H9 (cell line): ENCODE measurements at regions not wholly inside any gene's neighbourhood (a gene's known extent, or its start where the extent isn't known, plus 50 kb on each side); places are given as distances from the start of the nearest gene placed in this dataset.
A peak's percentile ranks its signal among the peaks of the same experiment; 100 is the strongest.

Experiments used
- DNase-seq: peaks from one replicate; pipeline ENCODE4 v3.0.0-alpha.2; 2017
- H2AFZ ChIP-seq: one replicate; pipeline ENCODE4 v1.6.1; 2013; ENCODE audit warnings: mild to moderate bottlenecking, low read length, control low read depth, moderate library complexity
- H2AK5ac ChIP-seq: 2 replicates; pipeline ENCODE4 v1.6.1; 2013; ENCODE audit warnings: low read length, control low read depth, mixed read lengths; ENCODE audit not compliant: insufficient read length
- H2BK120ac ChIP-seq: one replicate; pipeline ENCODE4 v1.6.1; 2013; ENCODE audit warnings: low read depth, mild to moderate bottlenecking, low read length, control low read depth, inconsistent platforms; ENCODE audit not compliant: poor library complexity, severe bottlenecking
- H2BK12ac ChIP-seq: 2 replicates; pipeline ENCODE4 v1.6.1; 2013; ENCODE audit warnings: low read length, control low read depth, mixed read lengths, low read depth; ENCODE audit not compliant: insufficient read length
- H2BK15ac ChIP-seq: 2 replicates; pipeline ENCODE4 v1.6.1; 2013; ENCODE audit warnings: low read depth, low read length, control low read depth
- H2BK20ac ChIP-seq: one replicate; pipeline ENCODE4 v1.6.1; 2013; ENCODE audit warnings: low read depth, mild to moderate bottlenecking, low read length, control low read depth, inconsistent platforms; ENCODE audit not compliant: poor library complexity, severe bottlenecking
- H2BK5ac ChIP-seq: 2 replicates; pipeline ENCODE4 v1.6.1; 2013; ENCODE audit warnings: low read length, control low read depth, mixed read lengths; ENCODE audit not compliant: insufficient read length
- H3K14ac ChIP-seq: 2 replicates; pipeline ENCODE4 v1.6.1; 2013; ENCODE audit warnings: low read length, control low read depth; ENCODE audit not compliant: insufficient read depth
- H3K18ac ChIP-seq: 2 replicates; pipeline ENCODE4 v1.6.1; 2013; ENCODE audit warnings: low read depth, mild to moderate bottlenecking, mixed read lengths, low read length, control low read depth; ENCODE audit not compliant: insufficient read length
- H3K23ac ChIP-seq: 2 replicates; pipeline ENCODE4 v1.6.1; 2013; ENCODE audit warnings: low read length, control low read depth, mixed read lengths, low read depth; ENCODE audit not compliant: insufficient read length
- H3K23me2 ChIP-seq: 2 replicates; pipeline ENCODE4 v1.6.1; 2013; ENCODE audit warnings: low read depth, mild to moderate bottlenecking, mixed read lengths, low read length, control low read depth; ENCODE audit not compliant: insufficient read length, poor library complexity, severe bottlenecking
- H3K27ac ChIP-seq: 2 replicates; pipeline ENCODE4 v1.5.1; 2013; ENCODE audit warnings: low read length, control low read depth, mixed read lengths, low read depth; ENCODE audit not compliant: insufficient read length
- H3K27me3 ChIP-seq: 2 replicates; pipeline ENCODE4 v1.6.1; 2013; ENCODE audit warnings: low read length, control low read depth, inconsistent platforms; ENCODE audit not compliant: insufficient read depth
- H3K4ac ChIP-seq: 2 replicates; pipeline ENCODE4 v1.6.1; 2013; ENCODE audit warnings: low read depth, mild to moderate bottlenecking, control low read depth, inconsistent platforms, low read length, moderate library complexity
- H3K4me1 ChIP-seq: 2 replicates; pipeline ENCODE4 v1.6.1; 2013; ENCODE audit warnings: low read length, control low read depth, inconsistent platforms; ENCODE audit not compliant: insufficient read depth
- H3K4me2 ChIP-seq: 2 replicates; pipeline ENCODE4 v1.6.1; 2013; ENCODE audit warnings: low read length, control low read depth, mixed read lengths; ENCODE audit not compliant: insufficient read length, insufficient read depth
- H3K56ac ChIP-seq: 2 replicates; pipeline ENCODE4 v1.6.1; 2013; ENCODE audit warnings: low read depth, mild to moderate bottlenecking, mixed read lengths, low read length, control low read depth; ENCODE audit not compliant: insufficient read length
- H3K79me1 ChIP-seq: 2 replicates; pipeline ENCODE4 v1.6.1; 2013; ENCODE audit warnings: low read depth, mild to moderate bottlenecking, moderate library complexity, low read length, control low read depth, inconsistent platforms; ENCODE audit not compliant: insufficient read depth, poor library complexity, severe bottlenecking
- H3K79me2 ChIP-seq: 2 replicates; pipeline ENCODE4 v1.6.1; 2013; ENCODE audit warnings: low read length, control low read depth, inconsistent platforms; ENCODE audit not compliant: insufficient read depth
- H3K9ac ChIP-seq: 2 replicates; pipeline ENCODE4 v1.6.1; 2013; ENCODE audit warnings: low read length, control low read depth, mixed read lengths; ENCODE audit not compliant: insufficient read length; ENCODE audit errors: extremely low read depth
- H3K9me3 ChIP-seq: one replicate; pipeline ENCODE4 v1.6.1; 2013; ENCODE audit warnings: low read depth, low read length, inconsistent platforms; ENCODE audit not compliant: control insufficient read depth
- H3T11ph ChIP-seq: one replicate; pipeline ENCODE4 v1.6.1; 2013; ENCODE audit warnings: mild to moderate bottlenecking, low read length, control low read depth, inconsistent platforms
- H4K20me1 ChIP-seq: one replicate; pipeline ENCODE4 v1.6.1; 2013; ENCODE audit not compliant: control insufficient read depth, insufficient read length, insufficient read depth
- H4K5ac ChIP-seq: 2 replicates; pipeline ENCODE4 v1.6.1; 2013; ENCODE audit warnings: low read depth, mild to moderate bottlenecking, mixed read lengths, low read length, control low read depth; ENCODE audit not compliant: insufficient read length
- H4K8ac ChIP-seq: replicated peaks from 2 replicates; pipeline ENCODE4 v1.6.1; 2013; ENCODE audit warnings: low read length, control low read depth, mixed read lengths, low read depth; ENCODE audit not compliant: insufficient read length
- H4K91ac ChIP-seq: 2 replicates; pipeline ENCODE4 v1.6.1; 2013; ENCODE audit warnings: low read depth, mild to moderate bottlenecking, moderate library complexity, mixed read lengths, low read length, control low read depth; ENCODE audit not compliant: insufficient read length
- H3K27ac Mint-ChIP-seq, 3 experiments: 2 replicates in 2 of 3; 3 replicates in 1 of 3; pipeline ENCODE4 v1.8.0; 2020 to 2021; ENCODE audit warnings: mixed read lengths in 3 of 3, mild to moderate bottlenecking in 1 of 3, moderate library complexity in 1 of 3
- H3K27me3 Mint-ChIP-seq: 2 replicates; pipeline ENCODE4 v1.8.0; 2021; ENCODE audit warnings: low read depth, mild to moderate bottlenecking, moderate library complexity, mixed read lengths
- H3K36me3 Mint-ChIP-seq, 3 experiments: 2 replicates in 2 of 3; 3 replicates in 1 of 3; pipeline ENCODE4 v1.8.0; 2020 to 2021; ENCODE audit warnings: low read depth in 3 of 3, mixed read lengths in 3 of 3; ENCODE audit not compliant: insufficient read depth in 1 of 3
- H3K4me1 Mint-ChIP-seq, 2 experiments: 2 replicates each; pipeline ENCODE4 v1.8.0; 2020; ENCODE audit warnings: mixed read lengths in 2 of 2
- H3K4me3 Mint-ChIP-seq, 2 experiments: 2 replicates in 1 of 2; 3 replicates in 1 of 2; pipeline ENCODE4 v1.8.0; 2020 to 2021; ENCODE audit warnings: mild to moderate bottlenecking in 2 of 2, mixed read lengths in 2 of 2, moderate library complexity in 1 of 2
- H3K9me3 Mint-ChIP-seq, 2 experiments: 2 replicates in 1 of 2; 3 replicates in 1 of 2; pipeline ENCODE4 v1.8.0; 2020; ENCODE audit warnings: mild to moderate bottlenecking in 2 of 2, mixed read lengths in 2 of 2, moderate library complexity in 1 of 2
- CTCF ChIP-seq: fragments of 200-600 bp; sonication (generic); conservative IDR thresholded peaks from 3 replicates; pipeline ENCODE4 v1.8.0; 2021; ENCODE audit warnings: antibody characterized with exemption, mild to moderate bottlenecking
- WGBS: extraction: QIAGEN DNeasy Blood & Tissue Kit; methylation state at CpG from one replicate; pipeline ENCODE4 v1.1.7; 2013; ENCODE audit warnings: missing lambda C conversion rate, low lambda C conversion rate, mixed read lengths; ENCODE audit not compliant: insufficient read length; ENCODE audit errors: extremely low coverage; 5-methylcytosine and 5-hydroxymethylcytosine counted together

- no peak overlapping the region; a peak in 1 of 7 replicates for H3K27ac Mint-ChIP-seq
- no peaks in the 10 kb centered on the region for H3K27me3 ChIP-seq
- no peak overlapping the region for H3K4me2 ChIP-seq
- H3K9ac ChIP-seq, result no peak overlapping the region
- H2AK5ac ChIP-seq, result no peak overlapping the region
- no peaks in the 10 kb centered on the region for H3K9me3 ChIP-seq
- H3K18ac ChIP-seq, result no peak overlapping the region
- TF ChIP-seq CTCF, result 0 out of 3 replicates have a peak, but pooled peaks have one; percentile 21
- H3K36me3 Mint-ChIP-seq, result no peaks in the 10 kb centered on the region
- no peak overlapping the region for H2AFZ ChIP-seq
- no peak overlapping the region for H3K23ac ChIP-seq
- peaks cover 8% of the 10 kb centered on the region for H3K27me3 Mint-ChIP-seq
- H2BK12ac ChIP-seq, result no peak overlapping the region
- no peaks in the 10 kb centered on the region for H4K20me1 ChIP-seq
- no peaks in the 10 kb centered on the region for H3K4me1 ChIP-seq
- WGBS, result no CpG with 5 or more reads among the region's 3 CpGs
- no peaks in the 10 kb centered on the region for H3K79me1 ChIP-seq
- H3K23me2 ChIP-seq, result no peaks in the 10 kb centered on the region
- no peak for DNase-seq
- no peak overlapping the region for H3K4me3 Mint-ChIP-seq
- no peak overlapping the region for H2BK15ac ChIP-seq
- H3K4ac ChIP-seq, result no peak overlapping the region
- H3K4me1 Mint-ChIP-seq, result peaks cover 2 to 6% of the 10 kb centered on the region in 2 experiments; a peak in 3 of 4 replicates
- no peak overlapping the region for H2BK120ac ChIP-seq
- H2BK20ac ChIP-seq, result no peak overlapping the region
- H4K8ac ChIP-seq, result no peak overlapping the region
- H3T11ph ChIP-seq, result no peak overlapping the region
- H3K27ac ChIP-seq, result no peak overlapping the region
- no peak overlapping the region for H4K91ac ChIP-seq
- H3K56ac ChIP-seq, result no peak overlapping the region
- no peaks in the 10 kb centered on the region; a peak in 1 of 5 replicates for H3K9me3 Mint-ChIP-seq
- H3K79me2 ChIP-seq, result no peaks in the 10 kb centered on the region
- H2BK5ac ChIP-seq, result no peak overlapping the region
- H3K14ac ChIP-seq, result no peak overlapping the region
- H4K5ac ChIP-seq, result no peak overlapping the region
Observed at GRCh38 chr2:14684516-14684915, 52.0 kb downstream of the LRATD1 start.
